ENCODE measurements at regions not wholly inside any gene's neighbourhood (a gene's known extent, or its start where the extent isn't known, plus 50 kb on each side); places are given as distances from the start of the nearest gene placed in this dataset.

- DNase-seq = no peak
These were observed 50.8 kb upstream of the JAG1 start for GRCh38 chr20:10724449-10725173.

GRCh38 chr20:10728873-10729670, 55.3 kb upstream of the JAG1 start:
- no peak for DNase-seq

GRCh38 chr20:10729785-10730184, 56.0 kb upstream of the JAG1 start:
- DNase-seq = no peak

GRCh38 chr20:10730629-10731183, 56.9 kb upstream of the JAG1 start:
- no peak for DNase-seq

GRCh38 chr20:10731190-10731965, 57.6 kb upstream of the JAG1 start:
- DNase-seq = no peak

- no peak for DNase-seq
These were observed 59.3 kb upstream of the JAG1 start for GRCh38 chr20:10733122-10733521.

GRCh38 chr20:10735195-10735949, 61.6 kb upstream of the JAG1 start:
- no peak for DNase-seq

- no peak for DNase-seq
These were observed 65.3 kb upstream of the JAG1 start for GRCh38 chr20:10739134-10739533.

GRCh38 chr20:10739566-10739965, 65.8 kb upstream of the JAG1 start:
- no peak for DNase-seq

- DNase-seq = no peak
These were observed 67.3 kb upstream of the JAG1 start for GRCh38 chr20:10741060-10741459.

GRCh38 chr20:10745790-10746189, 72.0 kb upstream of the JAG1 start:
- DNase-seq = no peak

- no peak for DNase-seq
These were observed 73.2 kb upstream of the JAG1 start for GRCh38 chr20:10747019-10747418.

GRCh38 chr20:10749084-10749483, 75.3 kb upstream of the JAG1 start:
- no peak for DNase-seq

- DNase-seq = no peak
These were observed 78.4 kb upstream of the JAG1 start for GRCh38 chr20:10752206-10752605.

GRCh38 chr20:10754824-10755223, 81.0 kb upstream of the JAG1 start:
- DNase-seq = no peak

- DNase-seq = no peak
These were observed 84.6 kb upstream of the JAG1 start for GRCh38 chr20:10758446-10758845.

GRCh38 chr20:10761232-10761631, 87.4 kb upstream of the JAG1 start:
- DNase-seq = no peak

GRCh38 chr20:10761786-10762185, 88.0 kb upstream of the JAG1 start:
- DNase-seq = no peak

GRCh38 chr20:10762216-10762615, 88.4 kb upstream of the JAG1 start:
- DNase-seq = no peak

GRCh38 chr20:10763112-10763511, 89.3 kb upstream of the JAG1 start:
- no peak for DNase-seq

GRCh38 chr20:10769700-10770099, 95.9 kb upstream of the JAG1 start:
- DNase-seq = no peak

- DNase-seq = no peak
These were observed 97.0 kb upstream of the JAG1 start for GRCh38 chr20:10770753-10771152.

All from GF-D8 (cell line).